NCI-H748 (cell line): ENCODE measurements at regions not wholly inside any gene's neighbourhood (a gene's known extent, or its start where the extent isn't known, plus 50 kb on each side); places are given as distances from the start of the nearest gene placed in this dataset.
"Not testable (repeated sequence)": the region's sequence is repeated elsewhere in the genome, so short reads cannot be mapped to it uniquely, and the experiment has no call there.

Experiments
- DNase-seq: peaks from one replicate; lab custom pipeline; 2025; ENCODE audit not compliant: unreplicated experiment; lab: John Stamatoyannopoulos, UW

DNA sequence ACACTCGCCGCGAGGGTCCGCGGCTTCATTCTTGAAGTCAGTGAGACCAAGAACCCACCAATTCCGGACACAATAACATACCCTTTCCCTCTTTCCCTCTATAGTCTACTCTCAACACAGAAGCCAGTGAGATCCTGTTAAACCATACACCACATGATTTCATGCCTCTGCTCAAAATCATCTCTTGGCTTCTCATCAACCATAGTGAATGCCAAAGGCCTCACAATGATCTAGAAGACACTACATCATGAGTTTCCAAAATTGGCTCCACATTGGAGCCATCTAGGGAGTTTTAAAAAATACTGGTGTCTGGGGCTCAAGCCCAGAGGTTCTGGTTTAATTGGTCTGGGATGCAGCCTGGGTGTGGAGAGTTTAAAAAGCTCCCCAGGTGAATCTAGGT is 124.5 kb downstream of the EFNB1 start:
- no peak for DNase-seq

DNA sequence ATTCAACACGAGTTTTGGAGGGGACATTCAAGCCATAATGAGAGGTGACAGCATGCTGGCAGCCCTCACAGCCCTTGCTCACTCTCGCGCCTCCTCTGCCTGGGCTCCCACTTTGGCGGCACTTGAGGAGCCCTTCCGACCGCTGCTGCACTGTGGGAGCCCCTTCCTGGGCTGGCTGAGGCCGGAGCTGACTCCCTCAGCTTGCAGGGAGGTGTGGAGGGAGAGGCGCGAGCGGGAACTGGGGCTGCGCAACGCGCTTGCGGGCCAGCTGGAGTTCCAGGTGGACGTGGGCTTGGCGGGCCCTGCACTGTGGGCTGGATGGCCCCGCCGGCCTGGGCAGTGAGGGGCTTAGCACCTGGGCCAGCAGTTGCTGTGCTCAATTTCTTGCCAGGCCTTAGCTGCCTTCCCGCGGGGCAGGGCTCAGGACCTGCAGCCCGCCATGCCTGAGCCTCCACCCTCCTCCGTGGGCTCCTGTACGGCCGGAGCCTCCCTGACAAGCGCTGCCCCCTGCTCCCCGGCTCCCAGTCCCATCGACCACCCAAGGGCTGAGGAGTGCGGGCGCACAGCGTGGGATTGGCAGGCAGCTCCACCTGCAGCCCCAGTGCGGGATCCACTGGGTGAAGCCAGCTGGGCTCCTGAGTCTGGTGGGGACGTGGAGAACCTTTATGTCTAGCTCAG is 123.3 kb downstream of the EFNB1 start:
- not testable (repeated sequence) for DNase-seq

DNA sequence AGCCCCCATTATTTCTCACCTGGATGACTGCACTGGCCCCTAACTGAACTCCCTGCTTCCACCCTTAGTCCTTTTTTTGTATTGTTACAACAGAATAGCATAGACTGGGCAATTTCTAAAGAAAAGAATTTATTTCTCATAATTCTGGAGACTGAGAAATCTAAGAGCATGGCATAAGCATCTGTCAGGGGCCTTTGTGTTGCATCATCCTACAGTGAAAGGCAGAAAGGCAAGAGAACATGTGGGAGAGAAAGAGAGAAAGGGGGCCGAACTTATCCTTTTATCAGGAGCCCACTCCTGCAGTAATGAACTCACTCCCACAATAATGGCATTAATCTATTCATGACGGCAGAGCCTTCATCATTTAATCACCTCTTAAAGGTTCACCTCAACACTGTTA is 122.1 kb downstream of the EFNB1 start:
- DNase-seq: no peak

DNA sequence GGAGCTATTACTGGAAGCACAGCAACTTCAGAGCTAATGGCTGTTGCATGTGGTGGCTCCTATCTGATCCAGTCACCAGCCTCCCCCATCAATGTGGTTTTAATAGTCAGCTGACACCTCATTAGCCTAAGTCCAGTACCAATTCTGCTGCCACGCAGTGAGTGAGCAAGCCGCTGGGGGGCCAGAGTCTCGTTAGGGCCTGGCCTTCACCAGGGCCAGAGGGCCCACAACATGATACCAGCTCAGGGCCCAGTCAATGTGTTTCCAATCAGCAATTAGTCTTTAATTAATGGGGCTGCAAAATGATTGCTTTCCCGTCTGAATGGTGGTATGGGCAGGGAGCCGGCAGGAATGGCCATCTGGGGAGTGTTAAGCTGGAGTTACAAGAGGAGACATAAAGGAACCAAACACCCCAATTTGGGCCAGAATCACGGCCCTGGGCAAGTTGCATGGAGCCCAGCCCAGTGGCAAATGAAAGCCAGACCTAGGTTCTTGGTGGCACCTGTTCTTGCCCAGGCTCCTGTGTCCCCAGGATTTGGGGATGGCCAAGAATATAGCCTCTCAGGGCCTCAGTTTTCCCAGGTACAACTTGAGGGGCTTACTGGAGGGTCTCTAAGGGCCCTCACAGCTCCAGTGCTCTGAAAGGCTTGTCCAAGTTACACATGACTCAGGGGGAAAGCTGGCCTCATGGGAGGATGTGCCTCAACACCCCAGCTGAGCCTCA is 119.2 kb downstream of the EFNB1 start:
- no peak for DNase-seq

DNA sequence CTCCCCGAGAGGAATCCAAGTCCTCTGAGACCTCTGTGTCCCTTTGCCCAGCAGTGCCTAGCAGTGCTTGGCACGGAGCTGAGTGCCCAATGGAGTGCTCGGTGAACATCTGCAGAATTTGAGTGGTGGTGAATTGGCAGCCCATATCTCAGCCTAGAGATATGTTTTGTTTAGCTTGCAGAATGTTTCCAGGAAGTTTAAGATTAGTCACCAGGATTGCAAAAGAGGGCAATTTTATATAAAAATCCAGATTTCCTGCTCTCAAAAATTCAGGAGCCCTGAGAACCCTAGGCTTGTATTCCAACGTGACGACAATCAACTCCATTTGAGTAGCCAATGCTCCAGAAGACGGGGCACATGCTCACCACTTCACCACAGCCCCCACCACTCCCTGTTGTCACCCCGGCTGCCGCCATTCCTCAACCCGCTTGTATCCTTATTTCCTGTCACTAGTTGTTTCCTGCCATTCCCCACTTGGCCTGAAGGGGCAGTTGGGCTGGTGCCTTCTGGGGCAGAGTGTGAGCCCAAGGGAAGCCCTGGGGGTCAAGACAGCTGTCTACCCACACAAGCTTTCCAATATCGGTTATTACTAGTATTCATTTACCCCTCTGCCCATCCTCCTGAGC is 116.9 kb downstream of the EFNB1 start:
- DNase-seq: no peak

DNA sequence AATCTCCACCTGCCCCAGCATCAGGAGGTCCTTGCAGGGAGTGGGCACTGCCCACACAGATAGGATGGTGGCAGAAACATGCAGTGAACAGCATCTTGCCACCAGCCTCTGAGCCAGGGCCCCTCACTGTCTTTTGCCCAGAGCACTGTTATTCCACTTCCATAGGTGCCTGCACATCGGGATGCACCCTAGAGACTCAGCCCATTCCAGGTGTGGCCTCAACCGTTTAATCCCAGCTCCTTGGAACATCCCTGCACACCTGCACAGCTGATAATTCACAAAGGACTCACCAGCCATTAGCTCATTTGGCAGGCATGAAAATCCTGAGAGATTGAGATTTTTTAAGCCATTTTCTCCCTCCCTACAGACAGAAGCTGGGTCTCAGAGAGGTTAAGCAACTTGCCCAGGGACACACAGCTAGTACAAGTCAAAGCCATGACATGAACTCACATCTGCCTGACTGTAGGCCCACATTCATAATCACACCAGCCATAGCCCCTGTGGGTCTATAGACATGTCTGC is 116.3 kb downstream of the EFNB1 start:
- no peak for DNase-seq

DNA sequence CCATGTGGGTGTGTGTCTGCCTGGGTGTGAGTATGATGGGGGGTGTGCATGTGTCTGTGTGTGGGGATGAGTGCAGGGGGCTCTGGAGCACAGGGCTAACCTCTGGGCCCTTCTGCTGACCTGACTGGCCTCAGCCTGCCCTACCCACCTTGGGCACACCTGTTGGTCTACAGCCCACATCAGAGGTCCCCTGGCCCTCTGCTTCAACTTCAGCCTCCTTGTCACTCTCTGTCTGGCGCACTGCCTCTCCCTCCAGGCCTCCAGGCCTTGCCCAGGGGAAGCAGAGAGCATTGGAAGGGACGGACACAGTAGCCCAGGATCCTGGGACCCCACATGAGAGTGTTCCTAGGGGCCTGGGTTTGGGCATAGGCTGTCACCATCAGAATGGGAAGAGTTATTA is 115.4 kb downstream of the EFNB1 start:
- no peak for DNase-seq

DNA sequence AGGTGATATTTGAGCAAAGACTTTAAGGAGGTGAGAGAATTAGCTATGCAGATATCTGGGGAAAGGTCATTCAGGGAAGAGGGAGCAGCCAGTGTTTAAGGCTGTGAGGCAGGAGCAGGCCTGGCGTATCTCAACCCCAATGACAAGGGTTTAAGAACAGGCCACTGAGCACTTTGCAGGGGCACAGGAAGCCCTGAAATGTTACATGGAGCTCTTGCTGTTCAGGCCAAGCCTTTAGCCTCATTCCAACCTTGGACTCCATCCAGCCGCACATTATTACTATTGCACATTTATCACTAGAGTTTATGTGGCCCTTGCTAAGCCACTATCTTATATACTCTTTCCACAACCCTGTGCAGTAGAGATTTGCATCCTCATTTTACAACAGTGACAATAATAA is 114.0 kb downstream of the EFNB1 start:
- DNase-seq: no peak

DNA sequence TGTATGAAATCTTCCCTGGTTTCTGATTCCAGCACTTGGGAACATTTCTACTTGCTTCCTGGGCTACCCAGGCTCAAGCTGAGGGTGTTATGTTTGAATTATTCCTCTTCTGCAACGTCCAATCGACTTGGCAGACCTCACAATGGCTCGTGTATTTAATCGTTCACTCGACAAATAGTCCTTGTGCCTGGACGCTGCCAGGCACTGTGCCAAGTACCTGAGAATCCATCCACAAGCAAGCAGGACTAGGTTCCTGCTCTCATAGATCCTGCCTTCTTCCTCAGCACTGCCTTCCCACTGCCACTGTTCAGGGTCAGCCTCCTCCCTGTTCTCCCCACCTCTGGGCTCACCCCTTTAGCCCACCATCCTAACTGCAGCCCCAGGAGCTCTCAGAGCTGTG is 113.3 kb downstream of the EFNB1 start:
- DNase-seq: peak; percentile 57

DNA sequence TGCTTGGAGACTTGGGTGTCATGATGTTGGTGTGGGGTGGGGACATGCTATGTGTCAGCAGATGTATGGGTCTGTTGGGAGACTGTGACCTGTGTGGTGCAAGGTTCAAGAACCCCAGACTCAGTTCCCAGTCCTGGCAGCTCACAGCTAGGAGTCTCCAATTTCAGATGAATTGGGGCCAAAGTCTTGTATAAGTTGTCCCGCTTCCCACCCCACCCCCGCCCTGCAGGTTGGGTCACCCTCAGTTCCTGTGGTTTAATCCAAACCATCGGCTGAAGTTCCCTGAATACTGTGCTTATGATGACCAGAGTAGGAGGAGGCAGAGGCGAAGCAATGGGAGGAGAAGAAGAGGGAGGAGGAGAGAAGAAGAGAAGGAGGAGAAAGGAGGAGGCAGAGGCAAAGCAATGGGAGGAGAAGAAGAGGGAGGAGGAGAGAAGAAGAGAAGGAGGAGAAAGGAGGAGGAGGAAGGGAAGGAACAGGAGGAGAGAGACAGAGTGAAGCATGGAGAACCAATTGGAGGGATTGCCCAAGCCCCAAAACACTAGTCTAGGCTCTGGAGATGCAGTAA is 112.6 kb downstream of the EFNB1 start:
- DNase-seq: no peak

DNA sequence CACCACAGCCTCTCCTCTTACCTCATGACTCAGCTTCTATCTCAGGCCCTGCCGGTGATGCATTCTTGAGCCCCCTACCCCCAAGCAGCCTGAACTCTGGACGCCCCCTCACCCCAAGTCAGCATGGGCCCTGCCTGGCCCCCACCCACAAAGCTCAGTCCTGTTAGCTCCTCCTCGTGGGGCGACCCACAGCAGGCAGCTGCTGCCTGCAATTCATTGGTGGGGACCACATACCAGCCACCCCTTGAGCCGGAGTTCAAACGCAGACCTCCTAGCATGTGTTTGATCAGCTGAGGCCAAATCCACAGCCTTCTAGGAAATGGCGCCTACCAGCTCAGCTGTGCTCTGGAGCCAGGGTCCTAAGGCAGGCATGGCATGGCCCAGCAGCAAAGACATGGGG is 111.8 kb downstream of the EFNB1 start:
- DNase-seq: no peak

DNA sequence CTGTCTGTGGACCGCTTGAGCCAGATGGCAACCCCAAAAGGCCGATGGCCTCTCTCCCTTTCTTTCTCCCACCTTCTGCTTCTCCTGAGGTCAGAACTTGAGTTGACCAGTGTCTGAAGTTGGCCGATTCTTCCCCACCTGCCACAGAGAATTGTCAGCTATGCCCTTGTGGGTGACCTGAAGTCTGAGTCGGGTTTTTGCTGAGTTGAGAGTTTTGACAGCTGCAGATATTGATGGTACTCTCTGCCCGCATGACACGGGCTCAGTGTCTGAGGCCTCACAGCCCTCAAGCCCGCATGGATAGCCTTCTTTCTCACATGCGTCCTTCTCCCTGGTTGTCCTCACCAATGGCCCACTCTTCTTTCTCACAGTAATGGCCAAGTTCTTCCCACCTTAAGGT is 111.0 kb downstream of the EFNB1 start:
- no peak for DNase-seq

DNA sequence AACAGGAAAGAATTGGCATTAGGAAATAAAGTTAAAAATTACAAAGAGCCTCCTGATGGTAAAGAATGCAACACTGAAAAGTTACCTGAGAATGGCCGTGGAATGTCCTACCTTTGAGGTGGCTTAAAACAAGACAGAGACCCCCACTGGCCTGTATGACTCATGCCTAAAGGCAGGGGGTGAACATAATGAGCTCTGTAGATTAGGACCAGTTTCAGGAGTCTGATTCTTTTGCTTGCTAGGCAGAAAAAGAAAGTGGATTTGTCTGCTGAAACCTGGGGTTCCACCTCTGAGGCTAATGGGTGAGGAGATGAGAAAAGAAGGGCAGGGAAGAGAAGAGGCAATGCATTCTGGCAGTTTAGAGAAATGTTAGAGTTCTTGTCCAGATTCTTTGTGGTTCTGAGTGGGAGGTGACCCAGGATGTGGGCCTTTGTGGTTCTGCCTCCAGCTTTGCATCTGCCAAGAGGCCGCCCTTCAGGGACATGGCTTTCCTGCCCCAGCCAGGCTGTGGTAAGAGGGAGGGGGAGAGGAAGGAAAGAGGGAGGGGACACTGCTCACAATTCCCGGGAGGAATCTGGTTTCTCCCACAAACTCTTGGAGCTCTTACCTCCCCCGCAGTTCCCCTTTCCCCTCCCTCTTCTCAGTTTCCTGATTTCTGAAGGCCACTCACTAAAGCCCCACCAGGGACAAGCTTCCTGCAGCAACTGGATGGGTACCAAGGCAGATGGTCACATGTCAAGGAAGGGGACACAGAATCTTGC is 109.6 kb downstream of the EFNB1 start:
- DNase-seq: no peak

DNA sequence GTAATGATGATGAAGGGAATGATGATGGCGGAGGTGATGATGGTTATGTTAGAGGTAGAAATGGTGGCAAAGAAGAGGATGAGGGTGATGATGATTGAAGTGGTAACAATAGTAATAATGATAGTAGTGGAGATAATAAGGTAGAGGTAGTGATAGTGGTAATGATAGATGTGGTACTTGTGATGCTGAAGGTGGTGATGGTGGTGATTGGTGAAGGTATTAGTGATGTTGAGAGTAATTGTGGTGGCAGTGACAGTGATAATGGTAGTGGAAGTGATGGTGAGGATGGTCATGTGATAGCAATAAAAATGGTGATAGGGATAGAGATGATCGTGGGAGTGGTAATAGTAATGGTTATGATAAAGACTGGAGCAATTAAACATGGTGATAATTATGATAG is 108.8 kb downstream of the EFNB1 start:
- DNase-seq: no peak

DNA sequence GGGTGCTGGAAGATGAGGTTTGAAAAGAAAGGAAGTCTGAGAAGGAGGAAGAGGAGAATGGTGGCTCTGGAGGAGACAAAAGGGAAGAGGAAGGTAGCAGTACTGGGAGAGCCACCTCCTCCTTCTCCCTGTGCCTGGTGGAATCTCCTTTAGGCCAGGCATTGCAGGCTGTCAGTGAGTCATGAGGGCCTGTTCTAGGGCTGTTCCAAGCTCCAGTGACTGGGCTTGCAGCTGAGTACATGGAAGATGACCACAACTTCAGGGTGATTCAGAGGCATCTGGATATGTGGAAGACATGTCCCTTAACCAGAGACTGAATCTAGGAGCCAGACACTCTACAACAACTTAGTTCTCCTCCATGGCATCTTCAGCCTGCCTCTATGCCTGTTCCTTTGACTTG is 107.8 kb downstream of the EFNB1 start:
- DNase-seq: no peak

DNA sequence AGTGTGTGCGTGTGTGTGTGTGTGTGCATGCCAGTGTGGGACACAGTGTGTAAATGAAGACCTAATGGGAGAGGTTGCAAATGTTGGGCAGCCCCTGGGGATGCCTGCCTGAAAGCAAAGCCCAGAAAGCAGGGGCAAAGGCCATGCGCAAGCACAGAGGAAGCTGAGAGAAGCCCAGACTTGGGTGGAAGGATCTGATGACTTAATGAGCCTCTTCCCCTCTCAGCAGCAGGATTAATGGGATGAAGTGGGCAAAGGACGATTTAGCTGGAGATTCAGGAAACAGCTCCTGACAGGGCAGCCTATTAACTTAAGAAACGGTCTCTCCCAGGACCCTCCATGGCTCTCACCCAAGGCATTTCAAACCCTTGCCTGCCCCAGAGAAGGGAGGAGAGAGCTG is 107.3 kb downstream of the EFNB1 start:
- DNase-seq: no peak

DNA sequence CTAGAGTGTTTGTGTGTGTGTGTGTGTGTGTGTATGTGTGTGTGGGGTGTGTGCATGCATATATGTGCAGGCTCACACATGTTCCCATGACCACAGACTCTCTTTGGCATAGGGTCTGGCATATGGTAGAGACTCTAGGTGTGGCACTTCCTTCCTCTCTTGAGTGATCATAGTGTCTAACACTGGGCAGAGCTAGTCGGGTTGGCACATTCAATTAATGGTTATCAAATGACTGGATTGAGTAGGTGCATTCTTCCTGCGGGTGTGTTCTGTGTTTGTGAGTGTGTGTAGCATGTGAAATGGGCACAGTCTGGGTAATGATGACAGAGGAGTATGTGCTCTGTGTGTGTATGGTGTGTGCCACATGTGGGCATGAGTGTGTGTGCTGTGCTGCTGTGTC is 106.5 kb downstream of the EFNB1 start:
- DNase-seq: no peak

DNA sequence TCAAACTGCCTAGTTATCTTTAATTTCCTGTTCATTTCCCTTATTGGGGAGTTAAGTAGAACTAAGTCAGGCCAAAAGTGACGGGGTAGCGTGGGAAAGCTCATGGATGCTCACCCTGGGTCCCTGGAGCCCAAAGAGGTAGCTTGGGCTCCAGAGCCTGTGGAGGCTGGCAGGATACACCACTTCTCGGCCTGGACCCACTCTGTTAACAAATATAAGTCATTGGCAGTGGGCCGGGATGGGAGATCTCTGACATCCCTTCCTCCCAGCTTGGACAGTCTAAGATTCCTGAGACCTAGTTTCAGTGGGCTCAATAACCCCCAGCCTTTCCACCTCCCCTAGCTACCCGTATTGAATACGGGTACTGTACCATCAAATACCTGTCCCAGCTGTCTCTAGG is 106.1 kb downstream of the EFNB1 start:
- DNase-seq: no peak

DNA sequence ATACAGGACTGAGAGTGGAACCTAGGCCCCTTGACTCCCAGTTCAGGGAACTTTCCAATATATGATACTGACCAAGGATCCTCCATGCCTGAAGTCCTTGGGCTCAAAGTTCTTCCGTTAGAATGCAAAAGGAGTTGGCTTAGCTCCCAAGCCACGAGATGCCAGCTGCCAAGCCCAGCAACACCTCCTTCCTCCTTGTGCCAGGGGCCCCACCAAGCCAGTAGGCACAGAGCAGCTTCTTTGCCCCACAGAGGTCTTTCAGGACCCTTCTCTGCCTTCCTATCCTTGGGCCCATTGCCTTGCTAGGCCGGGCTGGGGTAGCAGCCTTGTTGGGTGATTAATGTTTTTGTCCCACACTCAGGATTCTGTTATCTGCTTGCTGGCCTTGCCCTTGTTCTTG is 105.6 kb downstream of the EFNB1 start:
- DNase-seq: no peak

DNA sequence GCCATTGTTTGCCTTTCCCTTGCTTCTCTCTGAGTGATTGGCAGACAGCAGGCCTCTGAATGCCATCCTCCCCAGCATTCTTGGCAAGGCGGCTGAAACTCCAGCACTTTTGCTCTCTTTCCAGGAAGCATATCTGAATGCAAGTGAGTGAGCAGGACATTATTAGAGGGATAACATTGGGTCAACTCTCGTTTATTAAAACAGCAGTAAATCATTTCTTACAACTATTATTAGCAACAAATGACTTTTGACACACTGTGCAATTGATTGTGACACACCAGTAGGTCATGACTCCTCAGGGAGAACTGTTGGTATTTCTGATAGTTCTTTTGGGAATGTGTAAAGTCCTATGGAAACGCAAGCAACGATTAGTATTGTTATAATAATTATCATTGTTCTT is 103.8 kb downstream of the EFNB1 start:
- DNase-seq: no peak

DNA sequence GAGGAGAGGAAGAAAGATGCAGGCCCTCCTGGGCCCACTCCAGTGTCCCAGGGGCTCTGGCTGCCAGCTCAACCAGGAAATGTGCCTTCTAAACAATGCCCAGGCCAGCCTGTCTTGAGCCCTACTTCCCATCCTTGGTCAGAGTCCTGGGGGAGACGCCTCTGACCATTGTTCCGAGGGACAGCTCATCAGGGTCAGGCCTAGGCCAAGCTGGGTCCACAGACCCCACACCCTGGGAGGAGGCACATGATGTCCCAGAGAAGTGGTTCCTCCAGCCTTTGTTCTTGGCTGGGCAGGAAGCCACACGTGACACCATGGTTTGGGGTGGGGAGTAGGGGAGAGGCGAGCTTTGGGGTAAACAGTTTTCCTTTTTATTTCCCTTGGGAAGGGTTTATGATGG is 102.5 kb downstream of the EFNB1 start:
- no peak for DNase-seq
